SW 1271 (cell line): ENCODE measurements at regions not wholly inside any gene's neighbourhood (a gene's known extent, or its start where the extent isn't known, plus 50 kb on each side); places are given as distances from the start of the nearest gene placed in this dataset.

Source experiments
- DNase-seq, 2 experiments: peaks; one replicate each; lab custom pipeline; 2025; lab: John Stamatoyannopoulos, UW

- no peak for DNase-seq
These were observed 73.9 kb downstream of the WNT5A start for GRCh38 chr3:55413236-55413635.

- no peak for DNase-seq
These were observed 74.6 kb downstream of the WNT5A start for GRCh38 chr3:55412545-55412944.

- no peak for DNase-seq
These were observed 77.3 kb downstream of the WNT5A start for GRCh38 chr3:55409806-55410205.

- no peak for DNase-seq
These were observed 78.8 kb downstream of the WNT5A start for GRCh38 chr3:55408193-55408826.

GRCh38 chr3:55407426-55407820 lies 79.7 kb downstream of the WNT5A start:
- DNase-seq = no peak

- DNase-seq = no peak
These were observed 80.2 kb downstream of the WNT5A start for GRCh38 chr3:55406696-55407425.

GRCh38 chr3:55405436-55405835 lies 81.7 kb downstream of the WNT5A start:
- no peak for DNase-seq

GRCh38 chr3:55402886-55403609 lies 84.1 kb downstream of the WNT5A start:
- DNase-seq = no peak

- DNase-seq = no peak
These were observed 106.5 kb downstream of the WNT5A start for GRCh38 chr3:55380561-55380960.

- DNase-seq = no peak
These were observed 110.3 kb downstream of the WNT5A start for GRCh38 chr3:55376753-55377347.

- DNase-seq = no peak
These were observed 113.7 kb downstream of the WNT5A start for GRCh38 chr3:55373423-55373822.

GRCh38 chr3:55370272-55370671 lies 116.8 kb downstream of the WNT5A start:
- no peak for DNase-seq

GRCh38 chr3:55369141-55369847 lies 117.8 kb downstream of the WNT5A start:
- no peak for DNase-seq

GRCh38 chr3:55368366-55368765 lies 118.7 kb downstream of the WNT5A start:
- no peak for DNase-seq

GRCh38 chr3:55367384-55367783 lies 119.7 kb downstream of the WNT5A start:
- DNase-seq = no peak

- DNase-seq = no peak
These were observed 122.7 kb downstream of the WNT5A start for GRCh38 chr3:55364421-55364820.

- DNase-seq = no peak
These were observed 124.7 kb downstream of the WNT5A start for GRCh38 chr3:55362210-55362960.

GRCh38 chr3:55357796-55358195 lies 129.3 kb downstream of the WNT5A start:
- DNase-seq = no peak

- DNase-seq = no peak
These were observed 134.4 kb downstream of the WNT5A start for GRCh38 chr3:55352668-55353067.

- DNase-seq = no peak
These were observed 137.3 kb downstream of the WNT5A start for GRCh38 chr3:55349851-55350250.
